Activated CD4-positive, alpha-beta T cell treated with anti-CD3 and anti-CD28 coated beads for 48 hours (primary cell): ENCODE measurements at regions not wholly inside any gene's neighbourhood (a gene's known extent, or its start where the extent isn't known, plus 50 kb on each side); places are given as distances from the start of the nearest gene placed in this dataset.

ENCODE experiments used
- DNase-seq: peaks from one replicate; pipeline ENCODE4 v3.0.0-alpha.2; 2020

- DNase-seq: no peak
Measured at GRCh38 chr3:193851941-193852674, 259.1 kb downstream of the OPA1 start.

GRCh38 chr3:193852901-193853300 lies 259.9 kb downstream of the OPA1 start:
- no peak for DNase-seq

GRCh38 chr3:193853511-193854219 lies 260.7 kb downstream of the OPA1 start:
- DNase-seq: no peak

- no peak for DNase-seq
Measured at GRCh38 chr3:193857996-193858395, 265.0 kb downstream of the OPA1 start.

- peak; percentile 12 for DNase-seq
Measured at GRCh38 chr3:193859195-193859594, 266.2 kb downstream of the OPA1 start.

- DNase-seq: no peak
Measured at GRCh38 chr3:193861012-193861411, 268.0 kb downstream of the OPA1 start.

GRCh38 chr3:193862843-193863242 lies 269.8 kb downstream of the OPA1 start:
- DNase-seq: no peak

GRCh38 chr3:193863657-193864357 lies 270.8 kb downstream of the OPA1 start:
- no peak for DNase-seq

- no peak for DNase-seq
Measured at GRCh38 chr3:193865339-193865738, 270.6 kb upstream of the HES1 start.

- DNase-seq: no peak
Measured at GRCh38 chr3:193865896-193866480, 270.0 kb upstream of the HES1 start.

GRCh38 chr3:193868590-193868989 lies 267.4 kb upstream of the HES1 start:
- no peak for DNase-seq

- DNase-seq: peak; percentile 46
Measured at GRCh38 chr3:193869221-193870201, 266.4 kb upstream of the HES1 start.

- DNase-seq: no peak
Measured at GRCh38 chr3:193870376-193871219, 265.4 kb upstream of the HES1 start.

- no peak for DNase-seq
Measured at GRCh38 chr3:193871220-193871485, 264.8 kb upstream of the HES1 start.

GRCh38 chr3:193872265-193872753 lies 263.6 kb upstream of the HES1 start:
- DNase-seq: peak; percentile 31

- DNase-seq: no peak
Measured at GRCh38 chr3:193873426-193874201, 262.3 kb upstream of the HES1 start.

GRCh38 chr3:193874512-193874911 lies 261.4 kb upstream of the HES1 start:
- DNase-seq: no peak

GRCh38 chr3:193874997-193875593 lies 260.9 kb upstream of the HES1 start:
- DNase-seq: no peak

- no peak for DNase-seq
Measured at GRCh38 chr3:193875601-193876321, 260.2 kb upstream of the HES1 start.
